GM12874 (cell line): ENCODE measurements at regions not wholly inside any gene's neighbourhood (a gene's known extent, or its start where the extent isn't known, plus 50 kb on each side); places are given as distances from the start of the nearest gene placed in this dataset.

Source experiments
- TF ChIP-seq, protein P1 (sequence below): IDR thresholded peaks from 2 replicates; pipeline ENCODE4 v1.5.1; 2011; ENCODE audit warnings: low read depth, mild to moderate bottlenecking, control low read depth, low read length, moderate library complexity; ENCODE audit not compliant: insufficient read depth

DNA sequence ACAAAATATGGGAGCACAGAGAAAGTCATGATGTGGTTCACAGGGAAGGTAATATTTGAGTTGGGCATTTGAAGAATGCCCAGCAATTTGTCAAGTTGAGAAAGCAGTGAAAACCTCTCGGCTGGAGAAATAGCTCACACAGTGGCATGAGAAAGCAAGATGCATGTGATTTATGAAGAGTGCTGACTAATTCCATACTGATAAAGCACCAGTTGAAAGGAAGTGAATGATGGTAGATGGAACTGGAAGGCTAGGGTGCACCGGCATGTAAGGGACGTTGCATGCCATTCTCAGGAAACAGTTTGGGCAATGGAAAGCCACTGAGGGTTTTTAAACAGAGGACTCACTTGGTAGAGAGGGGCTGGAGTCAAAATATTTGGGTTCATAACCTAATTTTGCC is 53.5 kb upstream of the MTF2 start:
- TF ChIP-seq, protein P1, sequence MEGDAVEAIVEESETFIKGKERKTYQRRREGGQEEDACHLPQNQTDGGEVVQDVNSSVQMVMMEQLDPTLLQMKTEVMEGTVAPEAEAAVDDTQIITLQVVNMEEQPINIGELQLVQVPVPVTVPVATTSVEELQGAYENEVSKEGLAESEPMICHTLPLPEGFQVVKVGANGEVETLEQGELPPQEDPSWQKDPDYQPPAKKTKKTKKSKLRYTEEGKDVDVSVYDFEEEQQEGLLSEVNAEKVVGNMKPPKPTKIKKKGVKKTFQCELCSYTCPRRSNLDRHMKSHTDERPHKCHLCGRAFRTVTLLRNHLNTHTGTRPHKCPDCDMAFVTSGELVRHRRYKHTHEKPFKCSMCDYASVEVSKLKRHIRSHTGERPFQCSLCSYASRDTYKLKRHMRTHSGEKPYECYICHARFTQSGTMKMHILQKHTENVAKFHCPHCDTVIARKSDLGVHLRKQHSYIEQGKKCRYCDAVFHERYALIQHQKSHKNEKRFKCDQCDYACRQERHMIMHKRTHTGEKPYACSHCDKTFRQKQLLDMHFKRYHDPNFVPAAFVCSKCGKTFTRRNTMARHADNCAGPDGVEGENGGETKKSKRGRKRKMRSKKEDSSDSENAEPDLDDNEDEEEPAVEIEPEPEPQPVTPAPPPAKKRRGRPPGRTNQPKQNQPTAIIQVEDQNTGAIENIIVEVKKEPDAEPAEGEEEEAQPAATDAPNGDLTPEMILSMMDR = no peak

DNA sequence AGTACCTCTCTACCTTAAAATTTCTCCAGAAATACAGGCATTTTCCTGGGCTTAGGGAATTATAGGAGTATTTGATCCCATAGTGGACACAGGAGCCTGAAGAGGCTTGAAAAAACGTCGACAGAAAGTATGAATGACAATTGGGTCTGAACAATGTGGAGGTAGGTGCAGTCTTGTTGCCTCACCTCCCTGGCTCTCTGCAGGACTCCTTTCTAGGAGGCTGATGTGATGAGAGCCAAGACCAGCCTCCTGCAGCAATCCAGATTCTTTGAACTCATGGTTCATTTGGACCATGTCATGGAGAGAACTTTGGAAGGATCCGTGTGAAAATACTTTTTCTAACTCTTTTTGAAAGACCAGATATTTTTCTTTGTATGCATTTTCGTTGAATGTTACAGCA is 50.5 kb upstream of the MTF2 start:
- TF ChIP-seq, protein P1 = no peak
